GM19351 (cell line): ENCODE measurements at regions not wholly inside any gene's neighbourhood (a gene's known extent, or its start where the extent isn't known, plus 50 kb on each side); places are given as distances from the start of the nearest gene placed in this dataset.

Experiments
- ATAC-seq: cut with Tn5 transposase; IDR thresholded peaks from one replicate; pipeline ENCODE4 v1.9.1; 2021; ENCODE audit warnings: mild to moderate bottlenecking, moderate library complexity; ENCODE audit not compliant: unreplicated experiment

DNA sequence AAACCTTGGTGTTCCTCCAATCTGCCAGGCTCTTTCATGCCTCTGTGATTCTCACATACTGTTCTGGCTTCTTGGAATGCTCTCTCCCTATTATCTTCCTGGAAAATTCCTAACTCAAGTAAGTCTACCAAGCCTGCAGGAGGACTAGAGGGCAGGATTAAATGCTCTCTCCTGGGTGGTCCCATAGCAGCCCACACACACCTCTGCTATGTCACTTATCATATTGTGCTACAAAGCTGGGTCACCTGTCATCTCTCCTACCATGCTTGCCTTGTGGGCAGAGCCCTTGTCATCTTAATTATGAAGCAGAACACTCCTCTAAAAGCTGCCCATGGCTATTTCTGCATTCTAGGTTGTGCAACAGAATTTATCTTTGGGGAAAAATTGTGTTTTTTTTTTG, 344.5 kb upstream of the NOCT start:
- no peak for ATAC-seq

DNA sequence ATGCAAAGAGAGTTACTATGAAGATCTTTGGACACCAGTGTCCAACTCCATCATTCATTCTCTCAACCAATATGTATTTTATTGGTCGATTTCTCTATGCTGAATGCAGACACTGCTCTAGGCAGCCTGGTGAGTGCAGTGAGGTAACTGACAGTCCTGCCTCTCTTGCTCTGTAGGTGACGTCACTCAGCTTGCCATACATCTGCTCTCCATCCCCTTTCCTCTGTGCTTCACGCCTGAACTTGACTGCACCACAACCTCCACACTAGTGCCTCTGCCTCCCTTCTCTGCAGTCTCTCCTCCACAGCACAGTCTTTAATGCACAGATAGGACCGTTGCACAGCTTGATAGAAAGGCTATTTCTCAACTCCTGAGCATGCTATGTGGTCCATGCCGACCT, 344.9 kb upstream of the NOCT start:
- ATAC-seq, result no peak

DNA sequence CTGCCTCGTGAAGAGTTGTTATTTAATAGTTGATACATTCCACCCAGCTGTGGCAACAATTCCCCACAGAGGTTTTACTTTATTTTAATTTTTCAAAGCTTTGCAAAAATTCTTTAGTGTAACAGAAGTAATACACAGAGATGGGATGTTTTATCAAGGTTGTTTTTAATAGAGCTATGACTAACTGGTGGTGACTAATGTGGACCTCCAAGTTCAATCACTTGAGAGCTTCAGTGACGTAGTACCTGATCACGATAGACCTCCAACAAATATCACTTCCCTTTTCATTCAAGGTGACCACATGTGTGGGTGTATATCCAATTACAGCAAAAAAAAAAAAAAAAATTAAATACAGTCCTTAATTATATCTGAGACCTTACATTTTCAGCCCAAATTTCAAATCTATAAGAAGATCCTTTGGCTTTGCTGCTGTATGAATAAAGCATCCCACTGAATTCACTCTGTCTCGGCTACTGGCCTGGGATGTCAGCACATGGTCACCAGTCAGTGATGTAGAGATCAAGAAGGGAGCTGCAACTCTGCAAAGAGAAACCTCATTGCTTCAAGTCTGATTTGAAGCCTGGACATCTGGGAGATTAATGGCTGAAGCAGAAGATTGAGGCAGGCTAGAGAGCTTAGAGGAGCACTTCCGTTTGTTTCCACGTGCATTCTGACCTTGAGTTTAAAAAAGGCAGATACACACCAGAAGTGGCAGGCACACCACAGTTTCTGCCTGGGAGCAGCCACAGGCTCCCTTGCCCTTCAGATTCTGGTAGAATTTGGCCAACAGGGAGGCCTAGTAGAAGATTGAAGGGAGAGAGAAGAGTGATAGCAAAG, 345.9 kb upstream of the NOCT start:
- peak; percentile 74 for ATAC-seq

DNA sequence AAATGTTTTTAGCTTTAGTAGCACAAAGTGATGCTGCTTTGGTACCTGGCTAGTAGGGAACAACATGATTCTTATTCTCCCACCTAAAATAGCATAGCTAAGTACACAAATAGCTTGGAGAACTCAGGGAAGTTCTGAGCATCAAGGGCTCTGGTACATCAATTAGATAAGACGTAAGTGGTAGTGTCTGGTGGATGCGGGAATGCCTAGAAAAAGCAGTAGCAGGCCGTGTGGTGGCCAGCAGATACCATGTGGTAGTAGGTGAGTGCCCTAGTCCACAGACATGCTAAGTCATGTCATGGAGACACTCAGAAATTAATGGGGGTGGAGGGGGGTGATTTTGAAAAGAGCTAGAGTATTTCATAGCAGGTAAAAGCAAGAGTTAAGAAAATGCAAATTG, 347.3 kb upstream of the NOCT start:
- ATAC-seq, result no peak

DNA sequence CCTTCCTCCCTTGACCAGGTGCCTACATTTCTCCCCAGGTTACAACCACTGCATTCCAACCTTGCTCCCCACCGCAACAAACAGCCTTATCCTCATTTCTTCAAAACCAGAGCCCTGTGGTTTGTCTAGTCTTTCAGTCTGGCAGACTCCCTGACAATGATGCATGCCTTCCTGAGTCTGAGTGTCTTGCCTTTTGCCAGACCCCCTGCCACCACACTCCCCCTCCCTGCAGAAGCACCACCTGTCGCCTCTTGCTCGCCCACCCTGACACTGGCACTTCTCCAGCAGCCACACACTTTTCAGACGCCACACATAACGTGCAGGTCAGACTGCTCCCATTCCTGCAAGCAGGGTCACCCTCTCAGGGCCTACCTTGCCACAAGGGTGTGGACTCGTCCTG, 349.2 kb upstream of the NOCT start:
- ATAC-seq, result no peak

DNA sequence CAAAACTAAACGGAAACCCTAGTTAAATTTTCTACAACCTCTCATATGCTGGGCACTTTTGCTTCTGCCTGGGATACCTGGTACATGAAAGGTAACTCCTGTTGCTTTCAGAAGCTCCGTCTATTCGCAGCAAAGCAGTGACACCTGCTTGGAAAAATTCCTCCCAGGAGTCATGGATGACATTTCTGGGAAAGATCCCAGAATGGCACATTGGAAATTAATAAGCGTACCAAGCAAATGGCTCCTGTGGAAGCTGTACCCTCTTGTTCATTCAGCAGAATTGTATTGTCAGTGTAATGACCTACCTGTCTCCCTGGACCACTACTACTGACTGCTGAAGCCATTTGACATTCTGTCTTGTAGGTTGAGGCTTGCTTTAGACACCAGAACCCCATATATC, 349.7 kb upstream of the NOCT start:
- ATAC-seq, result no peak

DNA sequence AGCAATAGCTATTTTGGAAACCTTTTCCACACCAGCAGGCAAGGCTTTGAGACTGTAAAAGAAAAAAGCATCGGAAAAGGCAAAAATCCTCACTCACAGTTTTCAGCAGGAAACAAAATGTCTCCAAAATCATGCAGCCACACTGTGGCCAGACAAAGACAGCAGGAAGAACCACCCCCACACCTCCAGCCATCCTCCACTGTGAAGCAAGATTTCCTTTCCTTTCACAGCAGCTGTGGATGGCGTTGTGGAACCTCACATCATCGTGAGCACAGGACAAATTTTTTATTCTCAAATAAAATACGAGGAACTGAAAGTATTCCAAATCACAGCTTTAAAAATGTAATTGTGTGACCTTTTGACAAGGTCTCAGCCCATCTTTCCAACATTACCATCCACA, 351.7 kb upstream of the NOCT start:
- ATAC-seq, result no peak

DNA sequence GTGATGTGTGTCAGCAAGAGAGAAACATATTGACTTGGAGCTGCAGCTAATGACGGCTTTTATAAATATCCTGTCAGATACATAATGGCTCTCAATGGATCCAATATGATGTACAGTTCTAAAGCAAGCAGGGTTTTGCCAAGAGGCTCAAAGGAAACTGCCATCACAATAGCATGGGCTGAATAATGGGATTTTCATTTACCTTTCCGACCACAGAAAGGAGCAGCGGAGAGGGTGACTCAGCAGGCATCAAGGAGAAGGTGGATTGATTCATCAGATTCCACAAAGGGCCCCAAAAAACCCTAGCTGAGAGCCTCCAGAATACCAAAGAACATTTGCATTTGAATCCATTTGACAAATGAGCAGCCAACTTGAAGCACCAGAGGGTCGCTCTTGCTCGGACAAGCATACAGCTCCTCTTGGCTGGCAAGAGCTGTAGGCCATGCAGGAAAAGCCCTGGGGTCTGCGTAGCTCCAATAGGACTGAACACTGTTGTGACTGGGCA, 355.7 kb upstream of the NOCT start:
- ATAC-seq, result no peak

DNA sequence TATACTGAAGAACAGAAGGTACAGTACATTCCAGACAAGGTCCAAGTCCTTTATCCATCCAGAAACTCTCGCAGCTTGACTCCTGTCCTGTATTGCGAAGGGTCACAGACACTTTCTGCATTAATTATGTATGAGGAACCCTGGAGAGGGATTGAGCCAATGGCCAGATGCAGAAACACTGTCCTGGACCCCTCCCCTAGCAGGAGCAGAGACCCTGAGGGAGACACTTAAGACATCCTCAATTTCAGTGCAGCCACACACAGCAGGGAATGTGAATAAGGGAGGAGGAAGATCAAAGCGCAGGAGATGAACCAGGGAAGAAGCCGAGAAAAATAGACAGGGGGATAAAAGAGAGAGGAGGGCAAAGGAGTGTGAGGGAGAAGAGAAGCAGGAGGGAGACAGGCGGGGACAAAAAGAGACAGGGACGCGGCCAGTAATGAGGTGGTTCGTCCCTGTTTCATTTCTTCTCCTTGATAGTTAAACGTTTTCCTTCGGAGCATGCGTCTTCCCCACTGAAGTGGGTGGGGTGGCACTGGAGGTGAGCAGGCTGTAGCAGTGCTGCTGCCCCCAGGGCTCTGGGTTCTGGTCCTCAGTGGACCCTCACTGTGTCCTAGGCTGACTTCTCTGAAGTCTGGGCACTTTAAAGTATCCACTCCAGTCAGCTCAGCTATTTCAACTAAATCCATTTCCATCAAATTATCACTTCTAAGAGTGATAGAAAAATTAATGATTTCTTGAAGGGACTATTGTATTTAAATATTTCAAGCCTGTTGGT, 356.4 kb upstream of the NOCT start:
- ATAC-seq, result no peak

DNA sequence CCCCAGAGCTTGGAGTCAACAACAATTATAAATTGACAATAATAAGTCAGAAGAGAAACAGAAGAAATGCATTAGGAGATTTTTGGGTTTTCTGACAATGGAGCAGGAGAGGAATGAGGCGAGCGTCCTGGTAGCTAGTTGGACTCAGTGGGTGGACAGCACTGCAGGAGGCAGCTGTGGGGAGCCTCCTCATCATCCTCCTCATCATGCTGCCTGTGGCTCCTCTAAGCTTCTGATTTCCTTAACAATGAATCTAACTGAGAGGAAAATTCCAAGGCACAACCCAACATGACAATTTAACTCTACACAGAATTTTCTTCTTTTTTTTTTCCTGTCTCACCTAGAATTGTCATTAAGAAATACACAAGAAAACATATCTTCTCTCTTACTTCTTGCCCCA, 357.1 kb upstream of the NOCT start:
- ATAC-seq, result no peak

DNA sequence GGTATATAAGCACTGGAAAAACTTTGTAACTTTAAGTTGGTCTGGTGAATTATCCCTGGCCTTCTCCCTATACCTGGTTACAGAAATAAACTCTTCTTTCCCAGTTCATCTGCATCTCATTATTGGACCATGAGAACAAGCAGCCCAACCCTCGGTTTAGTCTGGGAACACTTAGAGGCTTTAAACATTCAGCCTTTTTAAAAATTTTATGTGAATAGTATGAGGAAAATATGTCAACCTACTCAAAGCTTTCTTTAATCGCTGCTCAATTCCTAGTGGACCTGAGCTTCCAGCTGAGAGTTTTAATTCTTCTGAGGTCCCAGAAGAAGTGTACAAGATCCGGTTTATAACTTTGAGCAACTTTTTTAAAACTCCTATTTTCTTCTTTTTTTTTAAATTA, 358.6 kb upstream of the NOCT start:
- ATAC-seq, result no peak

DNA sequence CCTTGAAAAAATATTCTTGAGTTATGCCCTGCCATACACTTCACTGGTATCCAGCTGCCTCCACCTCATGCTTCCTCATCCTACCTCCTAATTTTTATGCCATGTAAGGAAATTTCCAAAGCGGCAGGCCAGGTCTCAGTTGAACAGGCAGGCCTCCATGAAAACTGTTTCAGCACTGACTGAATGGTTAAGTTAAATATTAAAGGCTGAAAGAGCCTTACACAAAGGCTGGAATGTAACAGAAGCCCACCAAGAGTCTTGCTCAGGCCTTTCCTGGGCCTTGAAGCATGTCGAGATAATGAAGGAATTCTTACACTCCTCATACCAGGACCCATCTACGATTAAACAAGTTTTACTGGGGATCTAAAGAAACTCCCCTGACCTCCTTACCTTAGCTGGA, 359.6 kb upstream of the NOCT start:
- no peak for ATAC-seq

DNA sequence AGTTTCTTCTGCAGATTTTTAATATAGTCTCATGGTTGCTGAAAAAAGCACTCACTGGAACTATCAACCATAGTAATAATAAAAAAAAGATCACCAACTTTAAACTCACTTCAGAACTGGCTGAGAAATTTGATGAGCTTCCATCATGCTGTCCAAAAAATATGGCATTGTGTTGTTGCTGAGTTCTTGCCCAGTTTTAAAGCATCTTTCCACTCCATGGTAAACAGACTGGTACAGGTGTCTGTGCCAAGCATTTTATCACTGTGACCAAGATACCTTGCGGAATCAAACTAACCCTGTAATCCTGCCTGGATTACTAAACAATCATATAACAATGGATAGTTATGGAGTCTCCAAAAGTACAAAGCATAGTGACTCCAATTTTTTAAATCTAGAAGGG, 360.3 kb upstream of the NOCT start:
- no peak for ATAC-seq

DNA sequence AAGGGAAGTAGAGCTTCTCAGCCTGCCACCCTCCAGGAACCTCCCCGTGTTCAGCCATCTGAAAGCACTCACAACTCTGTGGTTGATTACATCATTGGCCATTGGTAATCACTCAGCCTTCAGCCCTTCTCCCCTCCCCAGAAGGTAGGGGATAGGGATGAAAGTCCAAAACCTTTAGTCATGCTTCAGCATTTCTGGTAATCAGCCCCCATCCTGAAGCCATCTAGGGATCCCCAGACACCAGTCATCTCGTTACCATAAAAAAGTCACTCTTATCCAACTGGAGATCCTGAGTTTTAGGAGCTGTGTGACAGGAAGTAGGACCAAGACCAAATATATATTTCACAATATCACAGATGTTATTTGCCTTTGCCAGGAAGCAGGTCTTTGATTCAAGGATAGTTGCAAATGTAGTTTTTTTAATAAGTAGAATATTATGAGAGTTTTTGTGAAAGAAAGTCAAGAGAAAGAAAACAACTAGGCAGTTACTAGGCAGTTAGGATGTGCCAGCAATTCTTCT, 364.6 kb upstream of the NOCT start:
- ATAC-seq, result peak; percentile 77

DNA sequence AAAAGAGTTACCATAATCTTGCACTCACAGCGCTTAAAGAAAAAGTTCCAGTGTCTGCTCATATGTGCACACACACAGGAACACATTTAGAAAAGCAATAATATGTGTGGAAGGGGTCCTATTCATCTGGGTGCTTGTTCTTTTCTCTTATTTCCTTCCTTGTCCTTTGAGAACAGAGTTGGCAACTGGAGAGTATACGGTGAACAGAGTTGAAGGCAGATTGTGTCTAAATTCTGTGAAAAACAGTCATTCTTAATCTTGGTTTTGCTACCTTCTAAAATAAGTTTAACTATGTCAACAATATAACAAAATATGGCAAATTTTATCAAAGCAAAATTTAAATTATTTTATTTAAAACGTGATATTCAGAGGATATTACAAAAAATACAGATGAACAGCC, 365.1 kb upstream of the NOCT start:
- no peak for ATAC-seq

DNA sequence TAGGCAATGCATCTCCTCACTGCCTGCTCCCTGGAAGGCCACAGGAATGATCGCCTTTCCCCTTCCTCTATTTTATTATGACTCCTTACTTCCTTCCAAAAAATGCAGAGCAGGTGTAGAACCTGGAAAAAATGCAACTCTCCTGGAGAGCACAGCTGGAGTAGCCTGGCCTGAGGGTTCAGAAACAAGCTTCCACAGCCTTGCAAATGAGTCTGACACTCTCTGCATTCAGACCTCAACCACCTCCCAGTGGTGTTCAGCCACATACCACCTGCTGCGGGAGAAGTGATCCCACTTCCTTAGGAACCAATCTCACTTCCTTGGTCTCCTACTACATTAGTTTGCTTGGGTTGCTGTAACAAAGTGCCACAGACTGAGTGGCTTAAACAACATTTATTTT, 368.1 kb upstream of the NOCT start:
- ATAC-seq, result no peak

DNA sequence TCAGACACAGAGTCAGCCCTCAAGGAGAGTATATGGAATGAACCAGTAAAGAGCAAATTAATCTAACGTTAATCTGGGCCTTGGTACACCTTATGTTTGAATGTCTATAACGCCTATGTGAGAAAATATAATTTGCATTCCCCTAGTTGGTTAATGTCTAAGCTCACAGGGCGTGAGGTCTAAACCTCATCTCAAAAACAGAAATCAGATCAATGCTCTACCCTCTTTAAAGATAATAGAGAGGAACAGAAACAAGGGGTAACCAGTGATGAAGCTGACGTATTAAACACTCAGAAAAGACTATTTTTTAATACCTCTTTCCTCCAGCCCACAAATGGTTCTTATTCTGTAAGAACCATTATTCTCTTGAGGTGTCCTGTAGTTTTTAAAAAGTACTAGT, 369.2 kb upstream of the NOCT start:
- no peak for ATAC-seq

DNA sequence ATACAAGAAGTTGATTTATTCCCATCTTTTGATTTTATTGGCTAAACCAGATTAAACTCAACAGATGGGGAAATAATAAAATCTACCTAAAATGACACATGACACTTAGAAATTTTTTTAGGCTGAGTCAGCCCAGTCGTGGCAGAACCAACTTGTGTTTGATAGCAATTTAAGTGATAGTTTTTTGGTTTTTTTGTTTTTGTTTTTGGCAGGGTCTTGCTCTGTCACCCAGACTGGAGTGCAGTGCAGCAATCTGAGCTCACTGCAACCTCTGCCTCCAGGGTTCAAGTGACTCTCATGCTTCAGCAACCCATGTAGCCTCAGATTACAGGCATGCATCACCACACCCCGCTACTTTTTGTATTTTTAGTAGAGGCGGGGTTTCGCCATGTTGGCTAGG, 370.3 kb upstream of the NOCT start:
- no peak for ATAC-seq

DNA sequence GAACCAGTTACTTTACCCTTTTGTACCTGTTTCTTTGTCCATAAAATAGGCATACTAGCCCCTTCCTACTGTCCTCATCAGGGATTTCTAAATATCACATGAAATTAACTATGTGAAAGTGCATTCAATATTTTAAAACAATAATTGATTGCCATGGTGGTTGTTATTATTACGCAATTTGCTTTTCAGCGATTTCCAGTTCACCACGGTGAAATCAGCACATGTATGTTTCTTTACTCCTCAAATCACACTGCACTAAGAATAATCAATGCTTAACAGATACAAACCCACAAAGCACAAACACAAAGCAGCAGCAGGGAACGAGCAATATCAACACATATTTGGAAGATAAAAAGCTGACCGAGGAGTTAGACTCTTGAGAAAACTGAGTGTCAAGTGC, 371.3 kb upstream of the NOCT start:
- ATAC-seq, result no peak

DNA sequence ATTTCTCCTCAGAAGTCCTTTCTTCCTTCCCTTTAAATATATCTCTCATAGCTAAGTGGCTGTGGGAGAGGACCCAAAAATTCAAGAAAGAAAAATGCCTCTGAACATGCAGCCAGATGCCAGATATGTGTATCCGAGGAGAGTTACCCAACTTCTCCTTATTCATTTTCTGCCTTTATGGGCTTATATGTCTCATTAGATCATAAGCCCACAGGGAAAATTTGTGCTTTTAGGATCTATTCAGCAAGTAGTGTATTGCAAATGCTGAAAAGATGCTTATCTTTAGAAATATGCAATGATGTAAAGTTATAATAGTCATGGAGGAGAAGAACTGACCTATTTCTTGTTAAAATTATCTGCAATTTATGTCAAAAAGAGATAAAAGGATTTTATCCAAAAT, 371.8 kb upstream of the NOCT start:
- no peak for ATAC-seq

DNA sequence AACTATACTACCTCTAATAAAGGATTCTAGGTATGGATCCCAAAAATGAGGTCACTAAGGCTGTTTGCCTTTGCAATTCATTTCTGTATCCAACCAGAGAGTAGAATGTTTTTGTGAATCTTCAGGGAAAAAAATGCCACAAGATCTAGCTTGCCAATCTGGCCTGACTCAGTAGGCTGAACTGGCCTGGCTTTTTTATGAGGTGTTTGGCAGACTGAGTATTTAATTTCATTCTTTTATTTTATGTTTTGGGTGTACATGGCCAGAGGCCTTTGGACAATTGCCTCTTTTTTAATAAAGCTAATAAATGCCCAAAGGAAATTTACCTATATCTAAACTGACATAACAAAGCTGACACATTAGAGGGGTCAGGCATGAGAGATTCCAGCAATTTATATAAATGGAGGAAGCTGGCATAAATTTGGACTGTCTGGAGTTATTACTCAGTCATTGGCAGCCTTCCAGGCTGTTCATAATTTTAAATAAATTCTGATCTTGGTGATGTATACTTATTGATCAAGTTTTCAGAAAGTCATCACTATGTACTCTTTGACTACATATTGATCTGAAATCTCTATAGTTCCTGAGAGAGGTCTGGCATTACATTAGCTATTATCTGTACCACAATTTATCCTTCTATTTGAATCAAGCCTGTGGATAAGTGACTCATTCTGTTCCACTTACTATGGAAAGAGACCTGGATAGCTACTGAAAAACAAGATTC, 376.4 kb upstream of the NOCT start:
- no peak for ATAC-seq
